HEK293 (cell line): ENCODE measurements at regions not wholly inside any gene's neighbourhood (a gene's known extent, or its start where the extent isn't known, plus 50 kb on each side); places are given as distances from the start of the nearest gene placed in this dataset.

ENCODE experiments used
- GFI1B ChIP-seq: fragments of 450-650 bp; formaldehyde crosslinking; IDR thresholded peaks from 2 replicates; pipeline ENCODE4 v1.5.1; 2016; ENCODE audit warnings: missing biosample characterization, missing genetic modification characterization
- GLI2 ChIP-seq: fragments of 450-650 bp; formaldehyde crosslinking; IDR thresholded peaks from 2 replicates; pipeline ENCODE4; 2017; ENCODE audit warnings: missing biosample characterization, missing genetic modification characterization, low read depth, borderline replicate concordance
- GLI4 ChIP-seq: fragments of 450-650 bp; formaldehyde crosslinking; IDR thresholded peaks from 2 replicates; pipeline ENCODE4 v1.5.1; 2016; ENCODE audit warnings: missing biosample characterization, missing genetic modification characterization
- KLF16 ChIP-seq: fragments of 450-650 bp; formaldehyde crosslinking; IDR thresholded peaks from 2 replicates; pipeline ENCODE4 v1.5.1; 2017; ENCODE audit warnings: missing biosample characterization, missing genetic modification characterization
- OVOL3 ChIP-seq: fragments of 450-650 bp; formaldehyde crosslinking; IDR thresholded peaks from 2 replicates; pipeline ENCODE4 v1.5.1; 2016; ENCODE audit warnings: missing biosample characterization, missing genetic modification characterization
- PRDM1 ChIP-seq: fragments of 450-650 bp; formaldehyde crosslinking; IDR thresholded peaks from 2 replicates; pipeline ENCODE4; 2016; ENCODE audit warnings: missing biosample characterization, missing genetic modification characterization
- SP3 ChIP-seq: fragments of 450-650 bp; formaldehyde crosslinking; IDR thresholded peaks from 2 replicates; pipeline ENCODE4 v1.5.1; 2016; ENCODE audit warnings: missing biosample characterization, missing genetic modification characterization
- TRIM28 ChIP-seq: IDR thresholded peaks from 2 replicates; pipeline ENCODE4 v1.6.1; 2011; ENCODE audit warnings: low read length, control low read depth, borderline replicate concordance
- ZBTB8A ChIP-seq: fragments of 450-650 bp; formaldehyde crosslinking; IDR thresholded peaks from 2 replicates; pipeline ENCODE4 v1.5.1; 2016; ENCODE audit warnings: missing biosample characterization, missing genetic modification characterization
- ZEB2 ChIP-seq: fragments of 450-650 bp; formaldehyde crosslinking; IDR thresholded peaks from 2 replicates; pipeline ENCODE4 v1.5.1; 2016; ENCODE audit warnings: missing biosample characterization, missing genetic modification characterization
- ZFP41 ChIP-seq: fragments of 450-650 bp; formaldehyde crosslinking; IDR thresholded peaks from 2 replicates; pipeline ENCODE4 v1.5.1; 2016; ENCODE audit warnings: missing biosample characterization, missing genetic modification characterization, borderline replicate concordance
- ZNF133 ChIP-seq: fragments of 450-650 bp; formaldehyde crosslinking; IDR thresholded peaks from 2 replicates; pipeline ENCODE4 v1.5.1; 2016; ENCODE audit warnings: missing biosample characterization, missing genetic modification characterization
- ZNF138 ChIP-seq: fragments of 450-650 bp; formaldehyde crosslinking; IDR thresholded peaks from 2 replicates; pipeline ENCODE4 v1.5.1; 2016; ENCODE audit warnings: missing biosample characterization, missing genetic modification characterization, borderline replicate concordance
- ZNF140 ChIP-seq: fragments of 450-650 bp; formaldehyde crosslinking; IDR thresholded peaks from 2 replicates; pipeline ENCODE4 v1.5.1; 2016; ENCODE audit warnings: missing biosample characterization, missing genetic modification characterization
- ZNF184 ChIP-seq: fragments of 450-650 bp; IDR thresholded peaks from 2 replicates; pipeline ENCODE4 v1.5.1; 2018; ENCODE audit warnings: missing biosample characterization, mild to moderate bottlenecking, missing genetic modification characterization
- ZNF202 ChIP-seq: fragments of 450-650 bp; formaldehyde crosslinking; IDR thresholded peaks from 2 replicates; pipeline ENCODE4 v1.5.1; 2016; ENCODE audit warnings: missing biosample characterization, missing genetic modification characterization, borderline replicate concordance
- ZNF292 ChIP-seq: fragments of 450-650 bp; formaldehyde crosslinking; IDR thresholded peaks from 2 replicates; pipeline ENCODE4 v1.5.1; 2016; ENCODE audit warnings: low read depth, missing biosample characterization, missing genetic modification characterization, borderline replicate concordance
- ZNF311 ChIP-seq: fragments of 450-650 bp; formaldehyde crosslinking; IDR thresholded peaks from 2 replicates; pipeline ENCODE4 v1.5.1; 2017; ENCODE audit warnings: missing biosample characterization, missing genetic modification characterization, borderline replicate concordance
- ZNF366 ChIP-seq: fragments of 450-650 bp; formaldehyde crosslinking; conservative IDR thresholded peaks from 2 replicates; pipeline ENCODE4 v1.5.1; 2016; ENCODE audit warnings: missing biosample characterization, missing genetic modification characterization
- ZNF394 ChIP-seq: fragments of 450-650 bp; formaldehyde crosslinking; IDR thresholded peaks from 2 replicates; pipeline ENCODE4 v1.5.1; 2016; ENCODE audit warnings: missing biosample characterization, missing genetic modification characterization, mild to moderate bottlenecking, moderate library complexity, borderline replicate concordance
- ZNF404 ChIP-seq: fragments of 450-650 bp; formaldehyde crosslinking; IDR thresholded peaks from 2 replicates; pipeline ENCODE4 v1.5.1; 2017; ENCODE audit warnings: missing biosample characterization, missing genetic modification characterization
- ZNF433 ChIP-seq: fragments of 450-650 bp; formaldehyde crosslinking; IDR thresholded peaks from 2 replicates; pipeline ENCODE4 v1.5.1; 2016; ENCODE audit warnings: missing biosample characterization, missing genetic modification characterization, low read depth
- ZNF473 ChIP-seq: fragments of 450-650 bp; formaldehyde crosslinking; IDR thresholded peaks from 2 replicates; pipeline ENCODE4 v1.5.1; 2017; ENCODE audit warnings: missing biosample characterization, missing genetic modification characterization
- ZNF48 ChIP-seq: fragments of 450-650 bp; formaldehyde crosslinking; IDR thresholded peaks from 2 replicates; pipeline ENCODE4 v1.5.1; 2016; ENCODE audit warnings: missing biosample characterization, missing genetic modification characterization
- ZNF530 ChIP-seq: fragments of 450-650 bp; formaldehyde crosslinking; IDR thresholded peaks from 2 replicates; pipeline ENCODE4 v1.5.1; 2016; ENCODE audit warnings: low read depth, missing biosample characterization, missing genetic modification characterization
- ZNF623 ChIP-seq: fragments of 450-650 bp; formaldehyde crosslinking; IDR thresholded peaks from 2 replicates; pipeline ENCODE4 v1.5.1; 2016; ENCODE audit warnings: missing biosample characterization, missing genetic modification characterization
- ZNF624 ChIP-seq: fragments of 450-650 bp; formaldehyde crosslinking; IDR thresholded peaks from 2 replicates; pipeline ENCODE4 v1.5.1; 2017; ENCODE audit warnings: missing biosample characterization, missing genetic modification characterization
- ZNF670 ChIP-seq: fragments of 450-650 bp; formaldehyde crosslinking; IDR thresholded peaks from 2 replicates; pipeline ENCODE4 v1.5.1; 2016; ENCODE audit warnings: missing biosample characterization, missing genetic modification characterization, low read depth
- ZNF776 ChIP-seq: fragments of 450-650 bp; formaldehyde crosslinking; IDR thresholded peaks from 2 replicates; pipeline ENCODE4 v1.5.0; 2017; ENCODE audit warnings: missing biosample characterization, missing genetic modification characterization, borderline replicate concordance
- ZSCAN16 ChIP-seq: fragments of 450-650 bp; formaldehyde crosslinking; IDR thresholded peaks from 2 replicates; pipeline ENCODE4 v1.5.1; 2016; ENCODE audit warnings: missing biosample characterization, missing genetic modification characterization
- TF ChIP-seq, protein P1 (sequence below): fragments of 450-650 bp; formaldehyde crosslinking; conservative IDR thresholded peaks from 2 replicates; pipeline ENCODE4 v1.5.1; 2016; ENCODE audit warnings: low read depth, missing biosample characterization, missing genetic modification characterization
- TF ChIP-seq, protein P2 (sequence below): fragments of 450-650 bp; formaldehyde crosslinking; IDR thresholded peaks from 2 replicates; pipeline ENCODE4 v1.5.1; 2016; ENCODE audit warnings: missing biosample characterization, missing genetic modification characterization, borderline replicate concordance
- TF ChIP-seq, protein P3 (sequence below): fragments of 450-650 bp; formaldehyde crosslinking; conservative IDR thresholded peaks from 2 replicates; pipeline ENCODE4 v1.5.1; 2016; ENCODE audit warnings: low read depth, missing biosample characterization, missing genetic modification characterization

DNA sequence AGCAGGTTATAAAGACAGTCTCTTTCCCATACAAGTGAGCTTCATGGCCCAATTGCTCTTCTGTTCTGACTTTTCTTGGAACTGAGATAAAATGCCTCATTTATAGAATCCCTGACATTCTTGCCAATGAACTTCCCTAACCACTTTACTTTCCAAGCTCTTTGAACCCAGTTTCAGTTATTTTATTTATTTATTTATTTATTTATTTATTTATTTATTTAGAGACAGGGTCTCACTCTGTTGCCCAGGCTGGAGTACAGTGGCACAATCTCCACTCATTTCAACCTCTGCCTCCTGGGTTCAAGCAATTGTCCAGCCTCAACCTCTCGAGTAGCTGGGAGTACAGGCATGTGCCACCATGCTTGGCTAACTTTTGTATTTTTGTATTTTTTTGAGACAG lies 138.5 kb upstream of the ZNF184 start (continued):
- TF ChIP-seq ZNF311 (tag by site-specific recombination) (no peak), OVOL3 (tag by site-specific recombination) (0 out of 2 replicates have a peak, but pooled peaks have one; percentile 28), ZNF48 (tag by site-specific recombination) (no peak), ZNF670 (tag by site-specific recombination) (no peak), ZNF404 (tag by site-specific recombination) (no peak), ZNF140 (peak; percentile 53; the same call in 1 of the 2 replicates), ZEB2 (tag by site-specific recombination) (no peak), ZNF624 (tag by site-specific recombination) (no peak), ZNF366 (tag by site-specific recombination) (no peak), ZNF133 (tag by site-specific recombination) (no peak), ZFP41 (no peak), GLI2 (peak; percentile 44; the same call in 1 of the 2 replicates), ZNF202 (no peak), ZNF184 (tag by site-specific recombination) (no peak), ZSCAN16 (tag by site-specific recombination) (no peak), ZNF623 (tag by site-specific recombination) (peak; percentile 55), SP3 (tag by site-specific recombination) (no peak), KLF16 (no peak), PRDM1 (no peak), GFI1B (0 out of 2 replicates have a peak, but pooled peaks have one; percentile 23), GLI4 (tag by site-specific recombination) (no peak), ZNF394 (tag by site-specific recombination) (peak; percentile 87), ZNF530 (tag by site-specific recombination) (0 out of 2 replicates have a peak, but pooled peaks have one; percentile 40), ZBTB8A (peak; percentile 52; the same call in 1 of the 2 replicates), ZNF473 (tag by site-specific recombination) (no peak), ZNF292 (tag by site-specific recombination) (no peak), ZNF433 (peak; percentile 50; the same call in 1 of the 2 replicates), TRIM28 (no peak), ZNF138 (tag by site-specific recombination) (no peak), ZNF776 (no peak)
- TF ChIP-seq, protein P1, sequence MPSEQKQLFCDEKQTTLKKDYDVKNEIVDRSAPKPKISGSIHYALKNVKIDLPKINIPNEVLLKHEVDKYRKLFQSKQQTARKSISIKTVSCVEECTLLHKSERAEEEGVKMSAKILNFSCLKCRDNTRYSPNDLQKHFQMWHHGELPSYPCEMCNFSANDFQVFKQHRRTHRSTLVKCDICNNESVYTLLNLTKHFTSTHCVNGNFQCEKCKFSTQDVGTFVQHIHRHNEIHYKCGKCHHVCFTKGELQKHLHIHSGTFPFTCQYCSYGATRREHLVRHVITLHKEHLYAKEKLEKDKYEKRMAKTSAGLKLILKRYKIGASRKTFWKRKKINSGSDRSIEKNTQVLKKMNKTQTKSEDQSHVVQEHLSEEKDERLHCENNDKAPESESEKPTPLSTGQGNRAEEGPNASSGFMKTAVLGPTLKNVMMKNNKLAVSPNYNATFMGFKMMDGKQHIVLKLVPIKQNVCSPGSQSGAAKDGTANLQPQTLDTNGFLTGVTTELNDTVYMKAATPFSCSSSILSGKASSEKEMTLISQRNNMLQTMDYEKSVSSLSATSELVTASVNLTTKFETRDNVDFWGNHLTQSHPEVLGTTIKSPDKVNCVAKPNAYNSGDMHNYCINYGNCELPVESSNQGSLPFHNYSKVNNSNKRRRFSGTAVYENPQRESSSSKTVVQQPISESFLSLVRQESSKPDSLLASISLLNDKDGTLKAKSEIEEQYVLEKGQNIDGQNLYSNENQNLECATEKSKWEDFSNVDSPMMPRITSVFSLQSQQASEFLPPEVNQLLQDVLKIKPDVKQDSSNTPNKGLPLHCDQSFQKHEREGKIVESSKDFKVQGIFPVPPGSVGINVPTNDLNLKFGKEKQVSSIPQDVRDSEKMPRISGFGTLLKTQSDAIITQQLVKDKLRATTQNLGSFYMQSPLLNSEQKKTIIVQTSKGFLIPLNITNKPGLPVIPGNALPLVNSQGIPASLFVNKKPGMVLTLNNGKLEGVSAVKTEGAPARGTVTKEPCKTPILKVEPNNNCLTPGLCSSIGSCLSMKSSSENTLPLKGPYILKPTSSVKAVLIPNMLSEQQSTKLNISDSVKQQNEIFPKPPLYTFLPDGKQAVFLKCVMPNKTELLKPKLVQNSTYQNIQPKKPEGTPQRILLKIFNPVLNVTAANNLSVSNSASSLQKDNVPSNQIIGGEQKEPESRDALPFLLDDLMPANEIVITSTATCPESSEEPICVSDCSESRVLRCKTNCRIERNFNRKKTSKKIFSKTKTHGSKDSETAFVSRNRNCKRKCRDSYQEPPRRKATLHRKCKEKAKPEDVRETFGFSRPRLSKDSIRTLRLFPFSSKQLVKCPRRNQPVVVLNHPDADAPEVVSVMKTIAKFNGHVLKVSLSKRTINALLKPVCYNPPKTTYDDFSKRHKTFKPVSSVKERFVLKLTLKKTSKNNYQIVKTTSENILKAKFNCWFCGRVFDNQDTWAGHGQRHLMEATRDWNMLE (tag by site-specific recombination) = peak; percentile 74
- TF ChIP-seq, protein P2, sequence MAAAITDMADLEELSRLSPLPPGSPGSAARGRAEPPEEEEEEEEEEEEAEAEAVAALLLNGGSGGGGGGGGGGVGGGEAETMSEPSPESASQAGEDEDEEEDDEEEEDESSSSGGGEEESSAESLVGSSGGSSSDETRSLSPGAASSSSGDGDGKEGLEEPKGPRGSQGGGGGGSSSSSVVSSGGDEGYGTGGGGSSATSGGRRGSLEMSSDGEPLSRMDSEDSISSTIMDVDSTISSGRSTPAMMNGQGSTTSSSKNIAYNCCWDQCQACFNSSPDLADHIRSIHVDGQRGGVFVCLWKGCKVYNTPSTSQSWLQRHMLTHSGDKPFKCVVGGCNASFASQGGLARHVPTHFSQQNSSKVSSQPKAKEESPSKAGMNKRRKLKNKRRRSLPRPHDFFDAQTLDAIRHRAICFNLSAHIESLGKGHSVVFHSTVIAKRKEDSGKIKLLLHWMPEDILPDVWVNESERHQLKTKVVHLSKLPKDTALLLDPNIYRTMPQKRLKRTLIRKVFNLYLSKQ = no peak
- TF ChIP-seq, protein P3, sequence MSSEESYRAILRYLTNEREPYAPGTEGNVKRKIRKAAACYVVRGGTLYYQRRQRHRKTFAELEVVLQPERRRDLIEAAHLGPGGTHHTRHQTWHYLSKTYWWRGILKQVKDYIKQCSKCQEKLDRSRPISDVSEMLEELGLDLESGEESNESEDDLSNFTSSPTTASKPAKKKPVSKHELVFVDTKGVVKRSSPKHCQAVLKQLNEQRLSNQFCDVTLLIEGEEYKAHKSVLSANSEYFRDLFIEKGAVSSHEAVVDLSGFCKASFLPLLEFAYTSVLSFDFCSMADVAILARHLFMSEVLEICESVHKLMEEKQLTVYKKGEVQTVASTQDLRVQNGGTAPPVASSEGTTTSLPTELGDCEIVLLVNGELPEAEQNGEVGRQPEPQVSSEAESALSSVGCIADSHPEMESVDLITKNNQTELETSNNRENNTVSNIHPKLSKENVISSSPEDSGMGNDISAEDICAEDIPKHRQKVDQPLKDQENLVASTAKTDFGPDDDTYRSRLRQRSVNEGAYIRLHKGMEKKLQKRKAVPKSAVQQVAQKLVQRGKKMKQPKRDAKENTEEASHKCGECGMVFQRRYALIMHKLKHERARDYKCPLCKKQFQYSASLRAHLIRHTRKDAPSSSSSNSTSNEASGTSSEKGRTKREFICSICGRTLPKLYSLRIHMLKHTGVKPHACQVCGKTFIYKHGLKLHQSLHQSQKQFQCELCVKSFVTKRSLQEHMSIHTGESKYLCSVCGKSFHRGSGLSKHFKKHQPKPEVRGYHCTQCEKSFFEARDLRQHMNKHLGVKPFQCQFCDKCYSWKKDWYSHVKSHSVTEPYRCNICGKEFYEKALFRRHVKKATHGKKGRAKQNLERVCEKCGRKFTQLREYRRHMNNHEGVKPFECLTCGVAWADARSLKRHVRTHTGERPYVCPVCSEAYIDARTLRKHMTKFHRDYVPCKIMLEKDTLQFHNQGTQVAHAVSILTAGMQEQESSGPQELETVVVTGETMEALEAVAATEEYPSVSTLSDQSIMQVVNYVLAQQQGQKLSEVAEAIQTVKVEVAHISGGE = peak; percentile 51; the same call in 1 of the 2 replicates
